Right kidney (tissue), 1 donor: ENCODE measurements at regions not wholly inside any gene's neighbourhood (a gene's known extent, or its start where the extent isn't known, plus 50 kb on each side); places are given as distances from the start of the nearest gene placed in this dataset.
A peak's percentile ranks its signal among the peaks of the same experiment; 100 is the strongest.

Source experiments
- DNase-seq: peaks from one replicate; pipeline ENCODE4 v3.0.0-alpha.2; 2016

- DNase-seq: no peak
These were observed 57.1 kb downstream of the FAM181B start for GRCh38 chr11:82676483-82677094.

DNA sequence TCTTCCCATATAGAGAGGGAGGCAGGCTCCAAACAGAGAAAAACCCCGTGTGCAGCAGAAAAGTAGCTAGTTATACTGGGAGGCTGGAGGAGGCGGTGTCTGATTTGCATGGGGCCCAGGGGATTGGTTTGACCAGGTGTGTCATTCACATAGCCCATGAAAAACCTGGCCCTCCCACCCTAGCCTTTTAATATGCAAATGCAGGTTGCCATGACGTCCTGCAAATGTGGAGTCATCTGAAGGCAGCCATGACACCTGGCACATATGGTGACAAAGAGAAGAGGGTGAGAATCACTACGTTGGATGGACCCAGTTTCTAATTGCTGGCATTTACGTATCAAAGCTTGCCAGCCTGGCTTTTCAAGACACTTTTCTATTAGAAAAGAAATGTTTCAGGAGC lies 57.8 kb downstream of the FAM181B start:
- DNase-seq: no peak

DNA sequence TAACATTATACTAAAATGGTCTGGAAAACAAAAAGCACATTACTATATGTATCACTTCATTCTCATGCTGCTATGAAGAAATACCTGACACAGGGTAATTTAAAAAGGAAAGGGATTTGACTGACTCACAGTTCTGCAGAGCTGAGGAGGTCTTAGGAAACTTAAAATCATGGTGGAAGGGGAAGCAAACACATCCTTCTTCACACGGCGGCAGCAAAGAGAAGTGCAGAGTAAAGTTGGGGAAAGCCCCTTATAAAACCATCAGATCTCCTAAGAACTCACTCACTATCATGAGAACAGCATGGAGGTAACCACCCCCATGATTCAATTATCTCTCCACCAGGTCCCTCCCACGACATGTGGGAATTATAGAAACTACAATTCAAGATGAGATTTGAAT lies 60.0 kb downstream of the FAM181B start:
- no peak for DNase-seq

GRCh38 chr11:82671451-82671850 lies 62.2 kb downstream of the FAM181B start:
- no peak for DNase-seq

- DNase-seq: no peak
These were observed 70.1 kb downstream of the FAM181B start for GRCh38 chr11:82663535-82663934.

DNA sequence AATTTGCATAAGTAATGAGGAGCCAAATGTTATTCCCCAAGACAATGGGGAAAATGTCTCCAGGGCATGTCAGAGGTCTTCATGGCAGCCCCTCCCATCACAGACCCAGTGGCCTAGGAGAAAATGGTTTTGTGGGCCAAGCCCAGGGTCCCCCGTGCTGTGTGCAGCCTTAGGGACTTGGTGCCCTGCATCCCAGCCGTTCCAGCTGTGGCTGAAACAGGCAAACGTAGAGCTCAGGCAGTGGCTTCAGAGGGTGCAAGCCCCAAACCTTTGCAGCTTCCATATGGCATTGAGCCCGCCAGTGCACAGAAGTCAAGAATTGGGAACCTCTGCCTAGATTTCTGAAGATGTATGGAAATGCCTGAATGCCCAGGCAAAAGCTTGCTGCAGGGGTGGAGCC lies 79.9 kb downstream of the FAM181B start:
- no peak for DNase-seq

GRCh38 chr11:82639251-82639650 lies 94.4 kb downstream of the FAM181B start:
- no peak for DNase-seq

DNA sequence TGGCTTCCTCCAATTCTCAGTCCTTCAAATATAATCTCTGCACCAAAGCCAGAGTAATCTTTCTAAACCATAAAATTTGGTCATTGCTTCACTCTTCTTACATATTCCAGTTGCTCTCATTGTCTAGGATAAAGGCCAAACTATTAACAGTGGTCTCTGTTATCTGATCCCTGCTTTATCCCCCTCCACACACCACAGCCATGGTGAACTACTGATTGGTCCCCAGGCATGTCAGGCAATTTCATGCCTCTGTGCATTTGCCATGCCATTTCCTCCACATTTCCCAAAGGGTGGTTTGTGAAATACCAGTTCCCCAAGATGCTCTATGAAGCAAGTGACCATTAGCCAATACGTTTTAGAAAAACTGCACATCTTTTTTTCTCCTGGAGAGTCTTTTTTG lies 97.0 kb downstream of the FAM181B start:
- DNase-seq: no peak

GRCh38 chr11:82634091-82634490 lies 99.6 kb downstream of the FAM181B start:
- DNase-seq: no peak

- DNase-seq: no peak
These were observed 101.7 kb downstream of the FAM181B start for GRCh38 chr11:82631722-82632630.

- no peak for DNase-seq
These were observed 123.0 kb downstream of the FAM181B start for GRCh38 chr11:82610671-82611070.

GRCh38 chr11:82606738-82607137 lies 126.9 kb downstream of the FAM181B start:
- DNase-seq: no peak

DNA sequence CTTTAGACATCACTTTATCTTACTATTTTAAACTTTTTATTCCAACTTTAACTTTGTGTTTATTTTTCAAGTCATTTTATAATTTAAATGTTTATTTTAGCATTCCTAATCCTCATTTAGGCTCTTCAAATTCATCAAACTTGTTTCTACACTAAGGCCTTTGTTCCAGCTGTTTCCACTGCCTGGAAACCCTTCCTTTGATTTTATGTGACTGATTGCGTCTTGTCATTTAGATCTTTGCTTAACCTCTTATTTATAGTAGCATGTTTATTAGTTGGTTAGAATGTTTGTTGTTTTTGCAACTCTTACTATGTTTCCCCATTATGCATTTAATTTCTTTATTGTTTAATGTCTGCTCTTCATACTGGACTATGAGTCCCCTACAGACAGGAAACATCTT lies 132.0 kb downstream of the FAM181B start:
- DNase-seq: no peak

GRCh38 chr11:82599836-82600235 lies 133.8 kb downstream of the FAM181B start:
- no peak for DNase-seq

GRCh38 chr11:82586581-82586980 lies 147.1 kb downstream of the FAM181B start:
- no peak for DNase-seq

DNA sequence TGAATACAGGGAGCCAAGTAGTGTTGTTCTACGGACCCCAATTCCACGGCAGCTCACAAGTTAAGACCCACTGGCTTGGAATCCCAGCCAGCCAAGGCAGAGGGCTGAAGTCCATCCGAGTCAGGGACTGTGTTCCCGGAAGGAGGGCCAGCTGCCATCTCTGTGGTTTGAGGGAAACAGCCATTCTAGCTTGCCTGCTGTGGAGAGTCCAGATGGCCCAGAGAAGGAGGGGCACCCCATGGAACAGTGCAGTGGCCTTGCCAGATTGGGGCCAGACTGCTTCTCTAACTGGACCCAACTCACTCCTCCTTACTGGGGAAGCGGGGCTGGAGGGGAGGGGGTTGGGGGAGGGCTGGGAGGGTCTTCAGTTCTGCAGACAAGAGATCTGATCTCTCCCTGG lies 156.4 kb downstream of the FAM181B start:
- DNase-seq: no peak

DNA sequence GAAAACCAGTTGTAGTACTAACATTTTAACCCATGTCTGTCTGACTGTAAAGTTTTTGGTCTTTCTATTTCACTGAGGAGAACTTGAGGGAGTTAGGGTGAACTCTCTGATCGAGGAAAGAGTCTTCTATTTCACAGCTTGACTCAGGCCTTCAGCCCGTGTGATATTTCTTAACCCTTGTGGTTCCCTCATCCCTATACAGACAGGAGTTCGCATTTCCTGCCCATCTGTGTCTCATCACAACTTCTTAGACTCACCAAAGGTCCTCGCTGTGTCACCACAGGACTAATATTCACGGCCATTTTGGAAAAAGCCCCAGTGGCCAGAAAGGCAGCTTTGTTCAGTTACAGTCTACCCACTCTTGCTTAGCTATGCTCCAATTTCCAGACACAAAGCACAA lies 172.8 kb downstream of the FAM181B start:
- DNase-seq: no peak

- DNase-seq: no peak
These were observed 174.1 kb downstream of the FAM181B start for GRCh38 chr11:82559609-82560008.

- no peak for DNase-seq
These were observed 176.4 kb downstream of the FAM181B start for GRCh38 chr11:82557274-82557673.

- no peak for DNase-seq
These were observed 177.5 kb downstream of the FAM181B start for GRCh38 chr11:82556210-82556609.

DNA sequence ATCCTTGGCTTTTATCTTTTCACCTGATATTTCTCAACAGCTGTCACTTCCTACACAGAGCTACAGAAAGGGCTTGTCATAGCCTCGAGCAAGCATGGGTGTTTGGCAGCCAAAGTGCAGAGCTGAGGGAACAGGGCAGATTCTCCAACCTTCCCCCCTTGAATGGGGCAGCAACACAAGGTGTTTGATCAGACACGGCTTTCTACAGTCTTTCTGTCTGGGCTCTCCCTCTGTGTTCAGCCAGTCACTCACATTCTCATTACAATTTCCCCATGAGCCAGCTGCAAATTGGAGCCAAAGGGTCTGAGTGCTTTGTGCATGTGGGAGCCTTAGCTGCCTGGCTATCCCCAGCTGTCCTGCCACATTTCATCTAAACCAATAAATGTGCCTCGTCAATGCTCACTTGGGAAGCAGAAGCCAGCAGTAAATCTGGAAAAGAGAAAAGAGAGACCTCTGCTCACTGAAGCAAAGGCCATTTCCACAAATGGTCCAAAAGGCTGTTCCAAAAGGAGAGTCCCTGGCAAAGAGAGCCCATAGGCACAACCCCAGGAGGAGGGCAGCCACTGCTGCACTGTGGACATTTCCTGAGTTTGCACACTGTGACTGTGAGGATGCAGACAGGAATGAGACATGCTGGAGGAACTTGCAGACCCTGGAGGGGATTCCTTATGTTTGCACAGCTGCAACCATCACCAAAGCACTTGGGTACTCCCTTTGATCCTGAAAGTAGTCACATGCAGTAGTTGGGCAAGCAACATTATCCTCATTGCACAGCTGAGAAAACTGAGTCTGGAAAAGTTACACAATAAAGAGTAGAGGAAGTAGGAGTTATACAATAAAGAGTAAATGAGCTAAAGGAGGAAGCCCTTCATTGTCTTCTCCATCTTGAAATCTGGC lies 186.8 kb downstream of the FAM181B start:
- DNase-seq: peak; percentile 17

DNA sequence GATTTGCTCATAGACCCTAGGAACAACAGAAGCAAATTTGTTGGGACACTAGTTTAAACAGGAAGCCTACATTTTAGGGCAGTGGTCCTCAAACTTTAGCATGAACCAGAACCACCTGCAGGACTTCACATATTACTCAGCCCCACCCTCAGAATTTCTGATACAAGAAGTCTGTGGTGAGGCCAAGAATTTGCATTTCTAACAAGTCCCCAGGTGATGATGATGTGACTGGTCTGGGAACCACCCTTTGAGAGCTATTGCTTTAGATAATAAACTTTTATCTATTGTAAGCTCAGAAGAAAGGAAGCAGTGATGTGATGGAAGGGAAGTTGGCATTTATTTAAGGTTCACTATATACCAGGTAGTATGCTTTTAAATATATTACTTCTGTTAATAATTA lies 194.0 kb downstream of the FAM181B start:
- DNase-seq: no peak

DNA sequence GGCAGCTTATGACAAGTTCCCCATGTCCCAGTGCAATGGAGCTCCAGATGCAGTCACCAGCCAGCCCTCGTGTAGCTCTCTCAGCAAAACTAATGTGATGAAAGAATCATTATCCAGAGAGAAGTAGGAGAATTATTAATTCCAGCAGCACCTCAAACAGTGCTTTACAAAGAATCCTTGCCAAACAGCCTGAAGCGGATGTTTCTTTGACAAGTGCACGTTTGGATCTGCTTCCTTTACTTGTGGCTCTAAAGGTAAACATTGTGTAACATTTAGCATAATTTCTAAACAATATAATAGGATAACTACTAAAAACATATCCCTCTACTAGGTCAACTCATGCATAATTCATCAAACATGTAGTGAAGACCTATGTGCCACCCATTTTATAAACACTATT lies 197.0 kb downstream of the FAM181B start:
- DNase-seq: no peak
